H1 (cell line): ENCODE measurements at regions not wholly inside any gene's neighbourhood (a gene's known extent, or its start where the extent isn't known, plus 50 kb on each side); places are given as distances from the start of the nearest gene placed in this dataset.

Experiments
- CTCF ChIA-PET: fragments of 300-600 bp; sonication (Branson Sonifier 250); formaldehyde crosslinking; loops from one replicate; lab custom pipeline; 2021; ENCODE audit not compliant: partially characterized antibody; lab: Charles Lee
- POLR2A ChIA-PET: fragments of 300-600 bp; sonication (Branson Sonifier 250); formaldehyde crosslinking; loops from one replicate; lab custom pipeline; 2021; ENCODE audit warnings: inconsistent platforms; ENCODE audit not compliant: partially characterized antibody; lab: Charles Lee
- DNase-seq, 2 experiments: peaks; one replicate each; pipeline versions ENCODE4 v3.0.0 to v3.0.0-alpha.2; 2010 to 2022; ENCODE audit warnings: low spot score in 2 of 2, low read depth in 1 of 2, mixed read lengths in 1 of 2
- FAIRE-seq: peaks from 2 replicates; lab custom pipeline; 2011; peaks lifted over from hg19 to GRCh38; lab: Jason Lieb, UNC
- H2AFZ ChIP-seq: 2 replicates; pipeline ENCODE4 v1.8.1; 2012; ENCODE audit warnings: low read length, inconsistent platforms
- H2AK5ac ChIP-seq: 2 replicates; pipeline ENCODE4 v1.6.1; 2013; ENCODE audit warnings: low read depth, low read length
- H2BK120ac ChIP-seq: replicated peaks from 2 replicates; pipeline ENCODE3; 2013; ENCODE audit warnings: low read depth, low read length, inconsistent platforms
- H2BK12ac ChIP-seq: 2 replicates; pipeline ENCODE4 v1.6.1; 2013; ENCODE audit warnings: low read depth, low read length
- H2BK15ac ChIP-seq: 2 replicates; pipeline ENCODE4 v1.6.1; 2013; ENCODE audit warnings: low read length
- H2BK20ac ChIP-seq: 2 replicates; pipeline ENCODE4 v1.6.1; 2013; ENCODE audit warnings: low read length
- H2BK5ac ChIP-seq: 2 replicates; pipeline ENCODE4 v1.6.1; 2013; ENCODE audit warnings: low read depth, low read length
- H3K14ac ChIP-seq: 2 replicates; pipeline ENCODE4 v1.6.1; 2013; ENCODE audit warnings: inconsistent platforms; ENCODE audit not compliant: insufficient read length
- H3K18ac ChIP-seq: 2 replicates; pipeline ENCODE4 v1.6.1; 2013; ENCODE audit warnings: low read length; ENCODE audit errors: extremely low read depth
- H3K23ac ChIP-seq: 2 replicates; pipeline ENCODE4 v1.6.1; 2013; ENCODE audit warnings: inconsistent platforms; ENCODE audit not compliant: insufficient read length
- H3K23me2 ChIP-seq: 2 replicates; pipeline ENCODE4 v1.6.1; 2013; ENCODE audit warnings: low read depth, low read length
- H3K27ac ChIP-seq: 2 replicates; pipeline ENCODE4 v1.6.1; 2011; ENCODE audit warnings: low read depth, low read length, inconsistent platforms
- H3K27me3 ChIP-seq, 4 experiments: replicated peaks in 1 of 4; 1 replicate in 1 of 4; 2 replicates in 3 of 4; pipeline versions ENCODE4 v1.6.1 to v1.8.1; 2011 to 2013; ENCODE audit warnings: low read length in 3 of 4, mild to moderate bottlenecking in 3 of 4, inconsistent platforms in 2 of 4, mixed read lengths in 2 of 4, moderate library complexity in 1 of 4; ENCODE audit not compliant: control insufficient read depth in 3 of 4, insufficient read depth in 3 of 4; ENCODE audit errors: extremely low read depth in 1 of 4
- H3K36me3 ChIP-seq, 4 experiments: 2 replicates each; pipeline versions ENCODE4 v1.6.1 to v1.8.1; 2011 to 2013; ENCODE audit warnings: mild to moderate bottlenecking in 4 of 4, low read length in 3 of 4, moderate library complexity in 2 of 4, control low read depth in 1 of 4, inconsistent platforms in 1 of 4; ENCODE audit not compliant: insufficient read depth in 4 of 4, control insufficient read depth in 2 of 4
- H3K4ac ChIP-seq: replicated peaks from 2 replicates; pipeline ENCODE3; 2013; ENCODE audit warnings: low read length, low read depth, mixed read lengths, inconsistent platforms; ENCODE audit not compliant: insufficient read length
- H3K4me1 ChIP-seq, 4 experiments: replicated peaks in 1 of 4; 1 replicate in 1 of 4; 2 replicates in 3 of 4; pipeline versions ENCODE4 v1.6.1 to v1.8.1; 2011 to 2013; ENCODE audit warnings: low read length in 3 of 4, inconsistent platforms in 2 of 4, mixed read lengths in 1 of 4; ENCODE audit not compliant: insufficient read depth in 4 of 4, control insufficient read depth in 3 of 4
- H3K4me2 ChIP-seq, 2 experiments: 2 replicates each; pipeline versions ENCODE4 v1.6.1 to v1.8.1; 2011 to 2013; ENCODE audit warnings: low read depth in 2 of 2, low read length in 2 of 2, control low read depth in 1 of 2, inconsistent platforms in 1 of 2, mild to moderate bottlenecking in 1 of 2; ENCODE audit not compliant: insufficient read depth in 1 of 2
- H3K4me3 ChIP-seq, 4 experiments: fragments of 200-600, 300-600 bp in 1 of 4; sonication (generic), shearing (Covaris generic), sonication (Bioruptor Twin) in 1 of 4; 2 replicates each; pipeline versions ENCODE4 v1.5.1 to v1.8.1; 2011 to 2016; ENCODE audit warnings: low read length in 4 of 4, low read depth in 3 of 4, control low read depth in 2 of 4, inconsistent platforms in 2 of 4, mild to moderate bottlenecking in 2 of 4, mixed read lengths in 1 of 4, moderate library complexity in 1 of 4; ENCODE audit not compliant: insufficient read depth in 2 of 4; ENCODE audit errors: extremely low read depth in 1 of 4
- H3K56ac ChIP-seq: replicated peaks from 2 replicates; pipeline ENCODE3; 2013; ENCODE audit warnings: low read depth, mild to moderate bottlenecking, mixed read lengths, low read length, inconsistent platforms; ENCODE audit not compliant: insufficient read length
- H3K79me1 ChIP-seq: 2 replicates; pipeline ENCODE4 v1.6.1; 2013; ENCODE audit warnings: low read depth, low read length, control low read depth
- H3K79me2 ChIP-seq, 2 experiments: 2 replicates each; pipeline versions ENCODE4 v1.6.1 to v1.8.1; 2012 to 2013; ENCODE audit warnings: low read length in 2 of 2, mild to moderate bottlenecking in 2 of 2, inconsistent platforms in 1 of 2; ENCODE audit not compliant: insufficient read depth in 2 of 2, control insufficient read depth in 1 of 2
- H3K9ac ChIP-seq, 4 experiments: replicated peaks in 1 of 4; 1 replicate in 1 of 4; 2 replicates in 3 of 4; pipeline versions ENCODE4 v1.6.1 to v1.8.1; 2011 to 2013; ENCODE audit warnings: low read depth in 3 of 4, low read length in 3 of 4, control low read depth in 2 of 4, mild to moderate bottlenecking in 2 of 4, moderate library complexity in 2 of 4, inconsistent platforms in 1 of 4; ENCODE audit errors: extremely low read depth in 1 of 4
- H3K9me3 ChIP-seq, 2 experiments: 2 replicates each; pipeline versions ENCODE4 v1.6.1 to v1.8.1; 2012 to 2013; ENCODE audit warnings: mild to moderate bottlenecking in 2 of 2, moderate library complexity in 2 of 2, control low read depth in 1 of 2, inconsistent platforms in 1 of 2, low read depth in 1 of 2, low read length in 1 of 2, mixed read lengths in 1 of 2; ENCODE audit not compliant: insufficient read depth in 2 of 2
- H4K20me1 ChIP-seq, 2 experiments: replicated peaks in 1 of 2; 2 replicates each; pipeline versions ENCODE3 to v1.8.1; 2011 to 2013; ENCODE audit warnings: inconsistent platforms in 2 of 2, low read length in 2 of 2, mild to moderate bottlenecking in 1 of 2; ENCODE audit not compliant: insufficient read depth in 2 of 2, control insufficient read depth in 1 of 2
- H4K5ac ChIP-seq: 2 replicates; pipeline ENCODE4 v1.6.1; 2013; ENCODE audit warnings: low read length, low read depth, mixed read lengths, inconsistent platforms; ENCODE audit not compliant: insufficient read length
- H4K8ac ChIP-seq: 2 replicates; pipeline ENCODE4 v1.8.0; 2013; ENCODE audit warnings: mild to moderate bottlenecking, moderate library complexity, low read length, inconsistent platforms; ENCODE audit not compliant: insufficient read depth; ENCODE audit errors: extremely low read depth
- H4K91ac ChIP-seq: replicated peaks from 2 replicates; pipeline ENCODE3; 2013; ENCODE audit warnings: low read length, mixed read lengths, inconsistent platforms; ENCODE audit not compliant: insufficient read length
- SAP30 ChIP-seq: fragments of 300-600 bp; sonication (generic); IDR thresholded peaks from 2 replicates; pipeline ENCODE4 v1.7.1; 2012; ENCODE audit warnings: low read length, moderate library complexity, mild to moderate bottlenecking, inconsistent platforms; ENCODE audit not compliant: insufficient read depth, insufficient replicate concordance
- YY1 ChIP-seq: IDR thresholded peaks from 2 replicates; pipeline ENCODE4 v1.6.1; 2011; ENCODE audit warnings: low read depth, mild to moderate bottlenecking, low read length
- WGBS, 2 experiments: shearing (Covaris generic) in 1 of 2; methylation state at CpG; one replicate each; pipeline versions ENCODE4 v1.1.6 to v1.1.7; 2013 to 2015; ENCODE audit warnings: low lambda C conversion rate in 2 of 2, mixed read lengths in 2 of 2, inconsistent platforms in 1 of 2, low coverage in 1 of 2, missing lambda C conversion rate in 1 of 2; ENCODE audit not compliant: insufficient replicate concordance in 2 of 2, insufficient coverage in 1 of 2, insufficient read length in 1 of 2; ENCODE audit errors: extremely low coverage in 1 of 2, missing lambda C conversion rate in 1 of 2; 5-methylcytosine and 5-hydroxymethylcytosine counted together

DNA sequence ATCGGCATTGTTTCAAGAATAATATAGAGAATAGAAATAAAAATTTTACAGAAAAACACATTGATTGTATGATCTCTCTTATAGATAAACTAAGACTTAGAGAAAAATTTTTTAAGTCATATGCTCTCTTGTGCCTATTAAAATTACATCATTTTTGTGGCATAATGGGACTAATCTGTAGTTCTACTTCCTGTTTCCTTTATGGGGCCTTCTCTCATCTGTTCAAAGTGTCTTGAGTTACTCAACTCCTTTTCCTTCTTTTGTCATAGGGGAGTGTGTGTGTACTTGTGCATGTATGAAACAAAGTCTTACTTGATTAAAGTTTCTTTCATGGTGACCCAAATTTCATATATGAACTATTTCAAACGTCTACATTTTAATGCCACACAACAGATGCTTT lies 1448.9 kb upstream of the TENM3 start:
- no peak overlapping the region for H2AK5ac ChIP-seq
- 96% methylated on average over 2 of the region's 2 CpGs; no CpG with 5 or more reads in 1 of the 2 experiments for WGBS, 2 experiments
- H2AFZ ChIP-seq: no peak overlapping the region
- no peak overlapping the region for H2BK120ac ChIP-seq
- FAIRE-seq: no peak
- H3K27me3 ChIP-seq: no peaks in the 10 kb centered on the region
- H3K14ac ChIP-seq: no peak overlapping the region
- H3K23me2 ChIP-seq: no peaks in the 10 kb centered on the region
- H3K4me1 ChIP-seq: peaks cover 0 to 11% (median 4%) of the 10 kb centered on the region in 4 experiments; a peak in 4 of 7 replicates
- ChIA-PET POLR2A (no interaction called here), CTCF (no interaction called here)
- no peak overlapping the region for H4K91ac ChIP-seq
- H3K4me3 ChIP-seq: no peak overlapping the region
- H2BK12ac ChIP-seq: no peak overlapping the region
- H2BK5ac ChIP-seq: no peak overlapping the region
- H3K56ac ChIP-seq: no peak overlapping the region
- no peaks in the 10 kb centered on the region for H3K36me3 ChIP-seq
- H3K79me1 ChIP-seq: no peaks in the 10 kb centered on the region
- no peak overlapping the region for H3K4me2 ChIP-seq
- DNase-seq: no peak
- no peak overlapping the region for H4K5ac ChIP-seq
- no peak overlapping the region for H2BK15ac ChIP-seq
- H3K79me2 ChIP-seq: no peaks in the 10 kb centered on the region
- no peaks in the 10 kb centered on the region for H3K9me3 ChIP-seq
- no peak for TF ChIP-seq YY1
- TF ChIP-seq SAP30: no peak
- no peak overlapping the region for H3K4ac ChIP-seq
- no peaks in the 10 kb centered on the region for H4K20me1 ChIP-seq
- no peak overlapping the region for H3K23ac ChIP-seq
- H2BK20ac ChIP-seq: no peak overlapping the region
- no peak overlapping the region for H3K27ac ChIP-seq
- no peak overlapping the region for H3K9ac ChIP-seq
- no peak overlapping the region for H4K8ac ChIP-seq
- no peak overlapping the region for H3K18ac ChIP-seq
